ENCODE measurements at regions not wholly inside any gene's neighbourhood (a gene's known extent, or its start where the extent isn't known, plus 50 kb on each side); places are given as distances from the start of the nearest gene placed in this dataset.

- Histone ChIP-seq H3K4me3 (ENCODE audit: low read depth, low read length) (no peak overlapping the region), H3K9me3 (ENCODE audit: control insufficient read depth, low read length) (no peaks in the 10 kb centered on the region), H3K27ac (no peak overlapping the region), H3K4me2 (ENCODE audit: low read length) (no peak overlapping the region), H3K79me2 (no peaks in the 10 kb centered on the region), H3K36me3 (ENCODE audit: control insufficient read depth, insufficient read depth, low read length) (no peaks in the 10 kb centered on the region), H3K27me3 (ENCODE audit: control insufficient read depth, insufficient read depth, low read length) (no peaks in the 10 kb centered on the region), H3K9ac (no peak overlapping the region), H3K4me1 (no peaks in the 10 kb centered on the region), H2AFZ (no peak overlapping the region)
- TF ChIP-seq CTCF (IDR thresholded peaks at IDR 0.05), result no peak
These were observed 502.9 kb upstream of the PCDH10 start for GRCh38 chr4:132646186-132646585.

- H3K36me3 ChIP-seq (ENCODE audit: control insufficient read depth, insufficient read depth, low read length), result no peaks in the 10 kb centered on the region
- H3K79me2 ChIP-seq, result no peaks in the 10 kb centered on the region
- H3K27me3 ChIP-seq (ENCODE audit: control insufficient read depth, insufficient read depth, low read length), result no peaks in the 10 kb centered on the region
- no peak overlapping the region for H3K4me2 ChIP-seq (ENCODE audit: low read length)
- no peak overlapping the region for H3K9ac ChIP-seq
- no peak for TF ChIP-seq CTCF (IDR thresholded peaks at IDR 0.05)
- H2AFZ ChIP-seq, result no peak overlapping the region
- no peak overlapping the region for H3K4me3 ChIP-seq (ENCODE audit: low read depth, low read length)
- no peak overlapping the region for H3K27ac ChIP-seq
- H3K9me3 ChIP-seq (ENCODE audit: control insufficient read depth, low read length), result no peaks in the 10 kb centered on the region
- no peaks in the 10 kb centered on the region for H3K4me1 ChIP-seq
These were observed 497.9 kb upstream of the PCDH10 start for GRCh38 chr4:132651196-132651595.

- H3K4me3 ChIP-seq (ENCODE audit: low read depth, low read length), result no peak overlapping the region
- no peaks in the 10 kb centered on the region for H3K36me3 ChIP-seq (ENCODE audit: control insufficient read depth, insufficient read depth, low read length)
- H3K27ac ChIP-seq, result no peak overlapping the region
- no peak overlapping the region for H3K4me2 ChIP-seq (ENCODE audit: low read length)
- H3K9me3 ChIP-seq (ENCODE audit: control insufficient read depth, low read length), result no peaks in the 10 kb centered on the region
- H3K9ac ChIP-seq, result no peak overlapping the region
- TF ChIP-seq CTCF (IDR thresholded peaks at IDR 0.05), result no peak
- H3K4me1 ChIP-seq, result no peaks in the 10 kb centered on the region
- no peaks in the 10 kb centered on the region for H3K27me3 ChIP-seq (ENCODE audit: control insufficient read depth, insufficient read depth, low read length)
- H3K79me2 ChIP-seq, result no peaks in the 10 kb centered on the region
- no peak overlapping the region for H2AFZ ChIP-seq
These were observed 488.9 kb upstream of the PCDH10 start for GRCh38 chr4:132660181-132660580.

- Histone ChIP-seq H3K36me3 (ENCODE audit: control insufficient read depth, insufficient read depth, low read length) (no peaks in the 10 kb centered on the region), H3K27me3 (ENCODE audit: control insufficient read depth, insufficient read depth, low read length) (no peaks in the 10 kb centered on the region), H3K9ac (no peak overlapping the region), H3K4me2 (ENCODE audit: low read length) (no peak overlapping the region), H3K4me3 (ENCODE audit: low read depth, low read length) (no peak overlapping the region), H2AFZ (no peak overlapping the region), H3K79me2 (no peaks in the 10 kb centered on the region), H3K9me3 (ENCODE audit: control insufficient read depth, low read length) (no peaks in the 10 kb centered on the region), H3K27ac (no peak overlapping the region), H3K4me1 (no peaks in the 10 kb centered on the region)
- TF ChIP-seq CTCF (IDR thresholded peaks at IDR 0.05), result no peak
These were observed 486.6 kb upstream of the PCDH10 start for GRCh38 chr4:132662456-132662855.

- no peak overlapping the region for H3K9ac ChIP-seq
- no peaks in the 10 kb centered on the region for H3K9me3 ChIP-seq (ENCODE audit: control insufficient read depth, low read length)
- H3K27me3 ChIP-seq (ENCODE audit: control insufficient read depth, insufficient read depth, low read length), result no peaks in the 10 kb centered on the region
- no peak overlapping the region for H2AFZ ChIP-seq
- H3K4me1 ChIP-seq, result no peaks in the 10 kb centered on the region
- H3K79me2 ChIP-seq, result no peaks in the 10 kb centered on the region
- H3K4me3 ChIP-seq (ENCODE audit: low read depth, low read length), result no peak overlapping the region
- no peaks in the 10 kb centered on the region for H3K36me3 ChIP-seq (ENCODE audit: control insufficient read depth, insufficient read depth, low read length)
- TF ChIP-seq CTCF (IDR thresholded peaks at IDR 0.05), result no peak
- no peak overlapping the region for H3K27ac ChIP-seq
- H3K4me2 ChIP-seq (ENCODE audit: low read length), result no peak overlapping the region
These were observed 479.3 kb upstream of the PCDH10 start for GRCh38 chr4:132669786-132670185.
